Ishikawa (cell line): ENCODE measurements at regions not wholly inside any gene's neighbourhood (a gene's known extent, or its start where the extent isn't known, plus 50 kb on each side); places are given as distances from the start of the nearest gene placed in this dataset.

Source experiments
- CEBPB ChIP-seq: IDR thresholded peaks from 2 replicates; pipeline ENCODE4 v1.6.1; 2012
- EGR1 ChIP-seq: IDR thresholded peaks from 2 replicates; pipeline ENCODE4 v1.6.1; 2012
- EP300 ChIP-seq: IDR thresholded peaks from 2 replicates; pipeline ENCODE4 v1.6.1; 2012; ENCODE audit warnings: borderline replicate concordance
- MAX ChIP-seq: IDR thresholded peaks from 2 replicates; pipeline ENCODE4 v1.6.1; 2012
- NFIC ChIP-seq: IDR thresholded peaks from 2 replicates; pipeline ENCODE4 v1.6.1; 2012
- RAD21 ChIP-seq: IDR thresholded peaks from 2 replicates; pipeline ENCODE4 v1.6.1; 2012; ENCODE audit warnings: low read depth
- REST ChIP-seq: IDR thresholded peaks from 2 replicates; pipeline ENCODE4 v1.6.1; 2012; ENCODE audit warnings: low read depth, mild to moderate bottlenecking
- TEAD4 ChIP-seq: IDR thresholded peaks from 2 replicates; pipeline ENCODE4 v1.6.1; 2012

- TF ChIP-seq CEBPB (no peak), MAX (no peak), NFIC (no peak), EP300 (no peak), REST (no peak), RAD21 (no peak), EGR1 (no peak), TEAD4 (no peak)
These were observed 115.4 kb downstream of the CCDC34 start for GRCh38 chr11:27247660-27248059.
